ENCODE measurements at regions not wholly inside any gene's neighbourhood (a gene's known extent, or its start where the extent isn't known, plus 50 kb on each side); places are given as distances from the start of the nearest gene placed in this dataset.

- TF ChIP-seq EP300 (IDR thresholded peaks at IDR 0.05) (no peak), CTCF (IDR thresholded peaks at IDR 0.05) (no peak)
These were observed 97.8 kb upstream of the ZC3H11B start for GRCh38 chr1:219710529-219711194.

All from ovary (tissue), 3 donors.